ENCODE measurements at regions not wholly inside any gene's neighbourhood (a gene's known extent, or its start where the extent isn't known, plus 50 kb on each side); places are given as distances from the start of the nearest gene placed in this dataset.

DNA sequence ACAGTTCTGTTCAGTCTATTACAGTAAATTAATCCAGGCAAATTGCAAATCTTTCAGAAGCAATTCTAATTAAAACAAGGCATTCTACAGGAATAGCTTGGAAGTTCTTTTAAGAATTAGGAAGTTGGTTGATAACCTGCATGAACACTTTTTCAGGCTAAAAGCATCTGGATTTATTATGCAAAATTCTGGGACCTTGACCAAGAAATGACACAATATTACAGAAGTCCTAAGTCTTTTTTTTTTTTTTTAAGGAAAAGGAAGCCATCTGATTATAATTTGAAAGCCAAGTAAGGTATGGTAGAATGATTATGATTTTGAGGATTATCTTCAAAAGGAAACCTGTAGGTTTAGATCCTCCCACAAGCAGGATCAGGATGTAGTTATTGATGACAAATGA lies 74.7 kb upstream of the KCNK2 start (continued):
- TF ChIP-seq POLR2AphosphoS5 (IDR thresholded peaks at IDR 0.05; ENCODE audit: low read depth, low read length) (no peak), RFX5 (IDR thresholded peaks at IDR 0.05; ENCODE audit: low read length) (no peak), FOXJ3 (CRISPR knock-in tag; IDR thresholded peaks at IDR 0.05) (no peak), NRF1 (IDR thresholded peaks at IDR 0.05; ENCODE audit: low read depth, low read length) (no peak), CHD2 (IDR thresholded peaks at IDR 0.05; ENCODE audit: low read length, partially characterized antibody) (no peak), RAD21 (IDR thresholded peaks at IDR 0.05; ENCODE audit: low read length) (no peak), GATA2 (CRISPR knock-in tag; IDR thresholded peaks at IDR 0.05) (no peak), FOSL2 (IDR thresholded peaks at IDR 0.05; ENCODE audit: borderline replicate concordance, low read depth) (0 out of 2 replicates have a peak, but pooled peaks have one; percentile 5), SIN3A (IDR thresholded peaks at IDR 0.05; ENCODE audit: borderline replicate concordance, low read depth, low read length) (no peak), RCOR1 (IDR thresholded peaks at IDR 0.05; ENCODE audit: low read length) (no peak), RXRA (IDR thresholded peaks at IDR 0.05; ENCODE audit: borderline replicate concordance, low read depth) (no peak), EP300 (IDR thresholded peaks at IDR 0.05; ENCODE audit: borderline replicate concordance in 1 of 2, low read depth in 1 of 2, low read length in 1 of 2) (0 out of 4 replicates have a peak, but pooled peaks of 1 of the 2 experiments have one; percentile 38)
- TF ChIP-seq, protein P1, sequence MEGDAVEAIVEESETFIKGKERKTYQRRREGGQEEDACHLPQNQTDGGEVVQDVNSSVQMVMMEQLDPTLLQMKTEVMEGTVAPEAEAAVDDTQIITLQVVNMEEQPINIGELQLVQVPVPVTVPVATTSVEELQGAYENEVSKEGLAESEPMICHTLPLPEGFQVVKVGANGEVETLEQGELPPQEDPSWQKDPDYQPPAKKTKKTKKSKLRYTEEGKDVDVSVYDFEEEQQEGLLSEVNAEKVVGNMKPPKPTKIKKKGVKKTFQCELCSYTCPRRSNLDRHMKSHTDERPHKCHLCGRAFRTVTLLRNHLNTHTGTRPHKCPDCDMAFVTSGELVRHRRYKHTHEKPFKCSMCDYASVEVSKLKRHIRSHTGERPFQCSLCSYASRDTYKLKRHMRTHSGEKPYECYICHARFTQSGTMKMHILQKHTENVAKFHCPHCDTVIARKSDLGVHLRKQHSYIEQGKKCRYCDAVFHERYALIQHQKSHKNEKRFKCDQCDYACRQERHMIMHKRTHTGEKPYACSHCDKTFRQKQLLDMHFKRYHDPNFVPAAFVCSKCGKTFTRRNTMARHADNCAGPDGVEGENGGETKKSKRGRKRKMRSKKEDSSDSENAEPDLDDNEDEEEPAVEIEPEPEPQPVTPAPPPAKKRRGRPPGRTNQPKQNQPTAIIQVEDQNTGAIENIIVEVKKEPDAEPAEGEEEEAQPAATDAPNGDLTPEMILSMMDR (IDR thresholded peaks at IDR 0.05): no peak
- TF ChIP-seq, protein P2, sequence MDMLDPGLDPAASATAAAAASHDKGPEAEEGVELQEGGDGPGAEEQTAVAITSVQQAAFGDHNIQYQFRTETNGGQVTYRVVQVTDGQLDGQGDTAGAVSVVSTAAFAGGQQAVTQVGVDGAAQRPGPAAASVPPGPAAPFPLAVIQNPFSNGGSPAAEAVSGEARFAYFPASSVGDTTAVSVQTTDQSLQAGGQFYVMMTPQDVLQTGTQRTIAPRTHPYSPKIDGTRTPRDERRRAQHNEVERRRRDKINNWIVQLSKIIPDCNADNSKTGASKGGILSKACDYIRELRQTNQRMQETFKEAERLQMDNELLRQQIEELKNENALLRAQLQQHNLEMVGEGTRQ (IDR thresholded peaks at IDR 0.05; ENCODE audit: borderline replicate concordance, low read depth, low read length): no peak
- TF ChIP-seq, protein P3, sequence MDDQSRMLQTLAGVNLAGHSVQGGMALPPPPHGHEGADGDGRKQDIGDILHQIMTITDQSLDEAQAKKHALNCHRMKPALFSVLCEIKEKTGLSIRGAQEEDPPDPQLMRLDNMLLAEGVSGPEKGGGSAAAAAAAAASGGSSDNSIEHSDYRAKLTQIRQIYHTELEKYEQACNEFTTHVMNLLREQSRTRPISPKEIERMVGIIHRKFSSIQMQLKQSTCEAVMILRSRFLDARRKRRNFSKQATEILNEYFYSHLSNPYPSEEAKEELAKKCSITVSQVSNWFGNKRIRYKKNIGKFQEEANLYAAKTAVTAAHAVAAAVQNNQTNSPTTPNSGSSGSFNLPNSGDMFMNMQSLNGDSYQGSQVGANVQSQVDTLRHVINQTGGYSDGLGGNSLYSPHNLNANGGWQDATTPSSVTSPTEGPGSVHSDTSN (IDR thresholded peaks at IDR 0.05): no peak

- no peak for TF ChIP-seq RFX5 (IDR thresholded peaks at IDR 0.05; ENCODE audit: low read length)
- TF ChIP-seq NFIC (IDR thresholded peaks at IDR 0.05; ENCODE audit: borderline replicate concordance): 0 out of 2 replicates have a peak, but pooled peaks have one; percentile 12
- TF ChIP-seq, protein P3 (IDR thresholded peaks at IDR 0.05): no peak
- TF ChIP-seq MAX (IDR thresholded peaks at IDR 0.05; ENCODE audit: low read depth): no peak
- TF ChIP-seq SMC3 (IDR thresholded peaks at IDR 0.05; ENCODE audit: low read depth, low read length): no peak
- Histone ChIP-seq H3K4me1 (ENCODE audit: control insufficient read depth in 1 of 2, insufficient read depth in 2 of 2, low read depth in 1 of 2, low read length in 1 of 2) (peaks cover 0 to under 1% of the 10 kb centered on the region in 2 experiments; a peak in 1 of 4 replicates), H3K27ac (ENCODE audit: low read depth in 2 of 2, low read length in 1 of 2) (no peak overlapping the region), H3K4me2 (no peak overlapping the region), H3F3A (replicated peaks; ENCODE audit: insufficient read depth) (no peaks in the 10 kb centered on the region), H3K9me3 (no peaks in the 10 kb centered on the region), H3K79me2 (ENCODE audit: insufficient read depth) (no peaks in the 10 kb centered on the region), H4K20me1 (ENCODE audit: insufficient read depth) (no peaks in the 10 kb centered on the region), H2AFZ (ENCODE audit: low read depth) (no peak overlapping the region), H3K27me3 (ENCODE audit: insufficient read depth) (no peaks in the 10 kb centered on the region), H3K36me3 (replicated peaks in 1 of 2; ENCODE audit: control insufficient read depth in 1 of 2, insufficient read depth in 2 of 2, low read length in 1 of 2) (no peaks in the 10 kb centered on the region), H3K9ac (no peak overlapping the region), H3K4me3 (ENCODE audit: low read depth in 2 of 2, low read length in 1 of 2) (no peak overlapping the region), H3K9me2 (no peaks in the 10 kb centered on the region)
- DNase-seq: no peak
- ChIA-PET POLR2A (no interaction called here), CTCF (interaction anchor here (1.5 kb wide), 1 partner anchor 43 kb away, joined by 3 read pairs; no protein-coding TSS in a partner anchor)
- 26% methylated on average over 3 of the region's 3 CpGs for WGBS (ENCODE audit: low lambda C conversion rate)
Observed at GRCh38 chr1:215018555-215018954, 64.0 kb upstream of the KCNK2 start.

Measured in SK-N-SH (cell line).